HG03460 (cell line): ENCODE measurements at regions not wholly inside any gene's neighbourhood (a gene's known extent, or its start where the extent isn't known, plus 50 kb on each side); places are given as distances from the start of the nearest gene placed in this dataset.

Experiments
- ATAC-seq: cut with Tn5 transposase; IDR thresholded peaks from one replicate; pipeline ENCODE4 v1.9.1; 2021; ENCODE audit not compliant: unreplicated experiment

DNA sequence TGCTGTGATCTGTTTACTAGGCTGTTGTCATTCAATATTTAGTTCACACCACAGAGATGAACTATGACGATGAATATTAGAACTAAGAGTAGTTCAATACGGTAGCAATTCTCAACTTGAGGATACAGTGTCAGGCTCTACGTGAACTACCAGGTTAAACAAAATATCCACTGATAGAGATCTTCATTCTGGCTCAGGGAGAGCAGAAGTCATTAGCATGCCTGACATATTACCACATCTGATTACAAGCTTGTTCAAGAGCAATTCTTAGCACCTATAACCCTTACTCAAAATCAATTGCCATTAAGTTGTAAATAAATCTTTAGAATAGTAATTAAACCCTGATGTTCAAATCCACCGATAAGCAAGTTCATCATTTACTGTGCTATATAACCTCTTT, 207.2 kb downstream of the CHRM3 start:
- ATAC-seq = no peak

DNA sequence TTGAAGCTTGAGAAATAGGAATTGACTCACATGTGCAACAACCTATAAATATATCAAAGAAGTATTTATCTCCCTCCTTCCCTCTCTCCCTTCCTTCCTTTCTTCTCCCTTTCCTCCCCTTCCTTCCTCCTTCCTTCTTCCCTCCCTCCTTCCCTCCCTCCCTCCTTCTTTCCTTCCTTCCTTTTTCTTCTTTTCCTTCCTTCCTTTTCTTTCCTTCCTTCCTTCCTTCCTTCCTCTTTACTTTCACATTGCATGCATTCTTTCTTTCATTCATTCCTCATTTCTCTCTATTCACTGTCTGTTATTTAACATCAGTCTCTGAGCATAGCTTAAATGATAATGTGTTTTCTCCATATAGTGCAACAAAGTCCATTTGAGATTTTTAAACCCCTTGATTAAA, 214.2 kb downstream of the CHRM3 start:
- ATAC-seq = no peak

- no peak for ATAC-seq
These were observed 214.7 kb downstream of the CHRM3 start for GRCh38 chr1:239601108-239601507.

DNA sequence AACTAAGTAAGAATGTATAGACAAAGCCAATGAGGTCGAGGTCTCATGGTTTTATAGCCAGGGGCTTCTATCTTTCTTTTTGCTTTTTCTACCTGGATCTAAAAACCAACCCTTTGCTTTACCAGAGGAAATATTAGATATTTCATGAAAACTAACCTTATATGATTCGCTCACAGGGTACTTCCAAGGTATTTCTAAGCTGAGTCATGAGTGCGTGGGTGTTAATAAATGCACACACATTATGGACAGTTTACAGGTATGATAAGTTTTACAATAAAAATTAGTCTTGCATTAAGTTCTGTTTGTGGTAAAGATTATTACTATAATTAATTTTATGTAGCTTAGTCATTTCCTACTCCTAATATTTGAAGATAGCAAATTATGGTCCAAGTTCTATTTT, 217.2 kb downstream of the CHRM3 start:
- ATAC-seq = no peak

- ATAC-seq = no peak
These were observed 220.6 kb downstream of the CHRM3 start for GRCh38 chr1:239606850-239607400.

DNA sequence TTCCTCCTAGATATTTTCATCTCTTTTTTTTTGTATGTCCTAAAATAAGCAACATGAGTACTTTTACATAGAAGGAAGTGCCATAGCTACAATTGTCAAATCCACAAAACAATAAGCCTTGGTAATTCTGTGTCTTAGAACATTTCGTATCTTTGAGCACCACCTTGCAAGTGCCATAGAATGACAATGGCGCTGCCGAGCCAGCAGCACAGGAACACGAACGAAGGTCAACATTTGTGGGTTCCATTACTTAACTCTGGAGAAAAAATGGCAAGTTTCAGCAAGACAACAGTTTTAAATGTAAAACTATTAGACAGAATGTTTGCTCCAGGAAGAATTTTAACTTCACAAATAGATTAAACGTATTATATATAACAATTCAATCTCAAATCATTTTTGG, 222.1 kb downstream of the CHRM3 start:
- ATAC-seq = no peak

GRCh38 chr1:239612379-239612778, 226.0 kb downstream of the CHRM3 start:
- ATAC-seq = no peak

DNA sequence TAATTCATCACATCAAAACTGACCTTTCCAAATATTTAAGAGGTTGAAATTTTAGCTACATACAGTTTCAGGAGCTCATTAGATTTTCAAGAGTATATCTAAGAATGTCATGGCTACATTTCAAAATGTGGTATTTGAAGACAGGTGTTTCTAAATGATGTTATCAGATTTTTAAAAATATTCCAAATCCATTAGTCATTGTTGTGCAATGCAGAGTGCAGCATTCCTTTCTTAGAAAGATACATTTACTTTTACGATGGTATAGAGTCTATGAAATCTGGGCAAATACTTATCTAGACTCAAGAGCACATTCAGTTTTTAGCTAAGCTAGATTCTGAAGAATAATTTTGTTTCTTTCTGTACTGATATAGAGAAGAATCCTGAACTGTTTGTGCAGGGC, 230.3 kb downstream of the CHRM3 start:
- ATAC-seq = no peak

DNA sequence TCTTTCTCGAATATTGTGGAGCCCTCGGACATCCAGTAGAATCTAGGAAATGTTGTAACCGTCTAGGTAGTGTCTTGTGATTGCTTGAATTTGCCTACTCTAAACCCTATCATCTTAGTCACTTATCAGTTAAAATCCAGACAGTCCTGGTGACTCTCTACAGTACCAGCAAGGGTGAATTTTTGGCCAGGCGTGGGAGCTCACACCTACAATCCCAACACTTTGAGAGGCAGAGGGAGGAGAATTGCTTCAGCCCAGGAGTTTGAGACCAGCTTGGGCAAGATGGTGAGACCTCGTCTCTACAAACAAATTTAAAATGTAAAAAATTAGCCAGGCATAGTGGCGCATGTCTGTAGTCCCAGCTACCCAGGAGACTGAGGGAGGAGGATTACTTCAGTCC, 230.9 kb downstream of the CHRM3 start:
- no peak for ATAC-seq

DNA sequence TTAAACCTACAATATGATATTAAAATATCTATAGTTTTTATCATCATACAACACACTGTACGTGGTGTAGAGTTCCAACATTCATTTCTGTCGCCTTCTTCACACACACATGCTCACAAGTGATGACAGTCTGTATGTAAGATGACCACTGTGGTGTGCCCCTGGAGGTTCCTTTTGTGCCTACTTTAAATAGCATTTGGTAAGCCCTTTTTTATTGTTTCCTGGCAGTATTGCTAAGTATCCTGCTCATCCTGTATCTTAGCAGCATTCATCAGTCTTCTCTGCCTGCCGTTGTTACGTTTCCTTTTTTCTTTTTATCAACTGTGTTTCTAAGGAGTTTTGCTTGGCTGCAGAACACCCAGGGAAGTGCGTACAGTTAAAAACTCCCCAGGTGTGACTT, 231.4 kb downstream of the CHRM3 start:
- no peak for ATAC-seq

DNA sequence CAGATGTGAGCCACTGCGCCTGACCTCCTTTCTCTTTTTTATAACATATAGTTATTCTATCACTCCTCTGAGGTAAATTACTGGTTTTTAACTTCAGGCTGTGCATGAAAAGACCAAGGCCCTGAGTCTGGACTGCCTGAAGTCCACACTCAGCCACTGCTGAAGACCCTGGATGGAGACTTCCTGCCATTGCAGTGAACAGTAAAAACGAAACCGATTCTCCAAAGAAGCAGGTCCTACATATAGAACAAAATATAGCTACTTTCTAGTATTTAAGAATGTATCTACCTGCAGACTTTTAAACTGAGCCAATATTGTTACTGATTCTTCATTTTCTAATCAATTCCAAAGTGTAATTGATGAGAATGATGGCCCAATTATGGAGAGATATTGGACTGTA, 232.8 kb downstream of the CHRM3 start:
- ATAC-seq = no peak

- no peak for ATAC-seq
These were observed 244.4 kb downstream of the CHRM3 start for GRCh38 chr1:239630767-239631166.

- ATAC-seq = no peak
These were observed 247.1 kb downstream of the CHRM3 start for GRCh38 chr1:239633432-239633831.

DNA sequence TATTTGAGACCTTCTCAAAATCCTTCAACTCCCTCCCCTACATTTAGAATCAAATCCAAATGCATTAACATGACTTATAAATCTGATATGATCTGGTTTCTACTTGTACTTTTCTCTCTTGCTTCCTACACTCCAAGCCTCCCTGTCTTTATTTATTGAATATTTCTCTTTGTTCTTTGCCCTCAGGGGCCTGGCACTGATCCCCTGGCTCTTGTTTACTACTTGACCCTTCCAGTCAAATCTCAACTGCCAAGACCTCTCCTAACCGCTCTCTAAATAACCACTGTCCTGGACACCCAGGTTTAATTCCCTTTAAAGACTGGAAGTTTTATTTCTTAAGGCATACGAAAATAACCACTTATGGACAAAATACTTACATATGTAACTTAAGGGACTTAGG, 248.9 kb downstream of the CHRM3 start:
- no peak for ATAC-seq

GRCh38 chr1:239636347-239636746, 250.0 kb downstream of the CHRM3 start:
- ATAC-seq = no peak

- no peak for ATAC-seq
These were observed 258.2 kb downstream of the CHRM3 start for GRCh38 chr1:239644604-239645003.

GRCh38 chr1:239647045-239647444, 260.7 kb downstream of the CHRM3 start:
- ATAC-seq = no peak

- ATAC-seq = no peak
These were observed 261.7 kb downstream of the CHRM3 start for GRCh38 chr1:239647964-239648632.

- no peak for ATAC-seq
These were observed 268.7 kb downstream of the CHRM3 start for GRCh38 chr1:239655023-239655422.

GRCh38 chr1:239657291-239657690, 270.9 kb downstream of the CHRM3 start:
- no peak for ATAC-seq

- ATAC-seq = no peak
These were observed 276.6 kb downstream of the CHRM3 start for GRCh38 chr1:239662950-239663349.

GRCh38 chr1:239672256-239672655, 285.9 kb downstream of the CHRM3 start:
- ATAC-seq = no peak

DNA sequence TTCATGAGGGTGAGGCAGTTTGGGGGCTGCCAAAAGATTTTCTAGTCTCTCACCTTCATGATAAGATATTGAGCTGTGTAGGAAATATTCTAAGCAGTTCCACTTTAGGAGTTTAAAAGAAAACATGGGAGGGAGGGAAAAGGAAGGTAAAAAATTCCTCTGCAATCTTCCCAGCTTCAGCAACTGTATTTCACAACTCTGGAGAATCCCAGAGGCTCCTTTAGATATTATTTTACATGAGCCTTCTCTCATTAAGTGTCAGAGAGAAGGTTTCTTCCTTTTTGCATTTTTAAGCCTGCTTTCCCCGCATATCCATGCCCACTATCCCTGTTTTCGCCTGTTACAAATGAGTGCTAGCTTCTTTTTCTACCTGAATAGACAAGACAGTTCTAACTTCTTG, 289.4 kb downstream of the CHRM3 start:
- no peak for ATAC-seq
